ENCODE measurements at regions not wholly inside any gene's neighbourhood (a gene's known extent, or its start where the extent isn't known, plus 50 kb on each side); places are given as distances from the start of the nearest gene placed in this dataset.
"Not testable (repeated sequence)": the region's sequence is repeated elsewhere in the genome, so short reads cannot be mapped to it uniquely, and the experiment has no call there.

- DNase-seq = no peak
Observed at GRCh38 chr12:87529413-87529812, 499.8 kb downstream of the C12orf50 start.

- DNase-seq = no peak
Observed at GRCh38 chr12:87520968-87521367, 508.2 kb downstream of the C12orf50 start.

GRCh38 chr12:87518481-87518880, 510.7 kb downstream of the C12orf50 start:
- no peak for DNase-seq

- DNase-seq = no peak
Observed at GRCh38 chr12:87518036-87518435, 511.2 kb downstream of the C12orf50 start.

- DNase-seq = no peak
Observed at GRCh38 chr12:87513536-87514280, 515.5 kb downstream of the C12orf50 start.

GRCh38 chr12:87511371-87511770, 517.8 kb downstream of the C12orf50 start:
- no peak for DNase-seq

GRCh38 chr12:87509237-87509820, 519.9 kb downstream of the C12orf50 start:
- no peak for DNase-seq

GRCh38 chr12:87491598-87491997, 537.6 kb downstream of the C12orf50 start:
- DNase-seq = no peak

- no peak for DNase-seq
Observed at GRCh38 chr12:87491089-87491488, 538.1 kb downstream of the C12orf50 start.

- no peak for DNase-seq
Observed at GRCh38 chr12:87469295-87469694, 559.9 kb downstream of the C12orf50 start.

- no peak for DNase-seq
Observed at GRCh38 chr12:87467936-87468335, 561.3 kb downstream of the C12orf50 start.

- no peak for DNase-seq
Observed at GRCh38 chr12:87464565-87464964, 564.6 kb downstream of the C12orf50 start.

- no peak for DNase-seq
Observed at GRCh38 chr12:87444039-87444438, 585.2 kb downstream of the C12orf50 start.

- DNase-seq = no peak
Observed at GRCh38 chr12:87441511-87441910, 587.7 kb downstream of the C12orf50 start.

GRCh38 chr12:87439990-87440827, 589.0 kb downstream of the C12orf50 start:
- no peak for DNase-seq

- DNase-seq = no peak
Observed at GRCh38 chr12:87430444-87430843, 598.8 kb downstream of the C12orf50 start.

GRCh38 chr12:87428701-87429277, 600.4 kb downstream of the C12orf50 start:
- DNase-seq = no peak

GRCh38 chr12:87427770-87428169, 601.4 kb downstream of the C12orf50 start:
- no peak for DNase-seq

GRCh38 chr12:87425942-87426554, 603.2 kb downstream of the C12orf50 start:
- DNase-seq = no peak

- DNase-seq = not testable (repeated sequence)
Observed at GRCh38 chr12:87421233-87421632, 608.0 kb downstream of the C12orf50 start.

GRCh38 chr12:87413784-87414183, 615.4 kb downstream of the C12orf50 start:
- no peak for DNase-seq

GRCh38 chr12:87406926-87407325, 622.3 kb downstream of the C12orf50 start:
- no peak for DNase-seq

- no peak for DNase-seq
Observed at GRCh38 chr12:87405918-87406317, 623.3 kb downstream of the C12orf50 start.

Measured in bone marrow (tissue), 2 donors.